RWPE2 (cell line): ENCODE measurements at regions not wholly inside any gene's neighbourhood (a gene's known extent, or its start where the extent isn't known, plus 50 kb on each side); places are given as distances from the start of the nearest gene placed in this dataset.
"Not testable (repeated sequence)": the region's sequence is repeated elsewhere in the genome, so short reads cannot be mapped to it uniquely, and the experiment has no call there.

Experiments used
- ATAC-seq: fragments of 200-7000 bp; cut with Tn5 transposase; 3 replicates; pipeline ENCODE4 v1.9.1; 2021; ENCODE audit warnings: low read depth
- DNase-seq: peaks from one replicate; pipeline ENCODE4 v3.0.0-alpha.2; 2020; ENCODE audit warnings: low spot score
- H3K27ac ChIP-seq: fragments of 450-650 bp; 2 replicates; pipeline ENCODE4 v1.5.1; 2017; ENCODE audit warnings: mild to moderate bottlenecking; ENCODE audit not compliant: poor library complexity, severe bottlenecking
- H3K27me3 ChIP-seq: fragments of 250-450 bp; sonication (Bioruptor Pico); 2 replicates; pipeline ENCODE4 v1.5.1; 2021; ENCODE audit warnings: mild to moderate bottlenecking, moderate library complexity; ENCODE audit not compliant: insufficient read depth, poor library complexity, severe bottlenecking
- H3K36me3 ChIP-seq: fragments of 250-450 bp; sonication (Bioruptor Pico); 2 replicates; pipeline ENCODE4 v1.5.1; 2020; ENCODE audit warnings: low read depth, mild to moderate bottlenecking, moderate library complexity
- H3K4me1 ChIP-seq: fragments of 250-450 bp; sonication (Bioruptor Pico); 2 replicates; pipeline ENCODE4 v1.5.1; 2021; ENCODE audit warnings: mild to moderate bottlenecking, moderate library complexity; ENCODE audit not compliant: insufficient read depth, poor library complexity, severe bottlenecking
- H3K4me3 ChIP-seq: fragments of 250-450 bp; sonication (Bioruptor Pico); 2 replicates; pipeline ENCODE4 v1.5.1; 2021; ENCODE audit warnings: mild to moderate bottlenecking, moderate library complexity; ENCODE audit not compliant: severe bottlenecking
- H3K9me3 ChIP-seq: fragments of 250-450 bp; sonication (Bioruptor Pico); 2 replicates; pipeline ENCODE4 v1.5.1; 2021; ENCODE audit warnings: mild to moderate bottlenecking, moderate library complexity; ENCODE audit not compliant: severe bottlenecking

GRCh38 chrX:90112365-90112764 is 190.7 kb downstream of the TGIF2LX start:
- H3K27ac ChIP-seq, result not testable (repeated sequence)

GRCh38 chrX:90134947-90135346 is 213.2 kb downstream of the TGIF2LX start:
- H3K36me3 ChIP-seq, H3K27ac ChIP-seq, H3K27me3 ChIP-seq, DNase-seq, H3K9me3 ChIP-seq, H3K4me3 ChIP-seq, H3K4me1 ChIP-seq, ATAC-seq: not testable (repeated sequence)

More at GRCh38 chrX:90112365-90112764, 190.7 kb downstream of the TGIF2LX start:
- not testable (repeated sequence) for H3K4me1 ChIP-seq, H3K27me3 ChIP-seq, H3K9me3 ChIP-seq, DNase-seq, H3K4me3 ChIP-seq, ATAC-seq, H3K36me3 ChIP-seq

GRCh38 chrX:90178976-90179375 is 257.3 kb downstream of the TGIF2LX start:
- not testable (repeated sequence) for ATAC-seq, H3K4me3 ChIP-seq, H3K27ac ChIP-seq, H3K4me1 ChIP-seq, H3K9me3 ChIP-seq, H3K27me3 ChIP-seq, DNase-seq, H3K36me3 ChIP-seq

GRCh38 chrX:90189046-90189445 is 267.3 kb downstream of the TGIF2LX start:
- H3K4me1 ChIP-seq, H3K36me3 ChIP-seq, H3K27ac ChIP-seq, DNase-seq, H3K9me3 ChIP-seq, ATAC-seq, H3K27me3 ChIP-seq, H3K4me3 ChIP-seq: not testable (repeated sequence)

GRCh38 chrX:90206840-90207239 is 285.1 kb downstream of the TGIF2LX start:
- not testable (repeated sequence) for H3K4me1 ChIP-seq, H3K4me3 ChIP-seq, DNase-seq, H3K27me3 ChIP-seq, H3K27ac ChIP-seq, H3K9me3 ChIP-seq, ATAC-seq, H3K36me3 ChIP-seq

GRCh38 chrX:90222620-90223019 is 300.9 kb downstream of the TGIF2LX start:
- H3K9me3 ChIP-seq, ATAC-seq, DNase-seq, H3K27me3 ChIP-seq, H3K4me1 ChIP-seq, H3K27ac ChIP-seq, H3K4me3 ChIP-seq, H3K36me3 ChIP-seq: not testable (repeated sequence)

- not testable (repeated sequence) for H3K9me3 ChIP-seq, H3K27me3 ChIP-seq, H3K36me3 ChIP-seq, DNase-seq, H3K27ac ChIP-seq, H3K4me3 ChIP-seq, H3K4me1 ChIP-seq
- ATAC-seq, result peak; percentile 72; the same call in 2 of the 3 replicates
These were observed 349.9 kb downstream of the TGIF2LX start for GRCh38 chrX:90271645-90272044.
